PC-3 (cell line): ENCODE measurements at regions not wholly inside any gene's neighbourhood (a gene's known extent, or its start where the extent isn't known, plus 50 kb on each side); places are given as distances from the start of the nearest gene placed in this dataset.

ENCODE experiments used
- ATAC-seq: fragments of 200-7000 bp; cut with Tn5 transposase; 2 replicates; pipeline ENCODE4 v1.9.1; 2020; ENCODE audit warnings: mild to moderate bottlenecking, moderate library complexity
- BruUV-seq: library from RNA; stranded (reverse); fragments of 400-500 nt; replicated peaks from 2 replicates; lab custom pipeline; 2021; lab: Mats Ljungman, UMichigan
- CTCF ChIA-PET: fragments of 300-600 bp; sonication (Branson Sonifier 250); formaldehyde crosslinking; loops from one replicate; lab custom pipeline; 2022; ENCODE audit warnings: antibody characterized with exemption; lab: Charles Lee
- POLR2A ChIA-PET: fragments of 300-600 bp; sonication (Branson Sonifier 250); formaldehyde crosslinking; loops from one replicate; lab custom pipeline; 2022; ENCODE audit warnings: antibody characterized with exemption; ENCODE audit not compliant: unreplicated experiment; lab: Charles Lee
- DNase-seq: peaks from one replicate; pipeline ENCODE4 v3.0.0-alpha.2; 2015
- H2AFZ ChIP-seq: fragments of 300-600 bp; sonication (generic); 2 replicates; pipeline ENCODE4 v1.6.0; 2016; ENCODE audit warnings: antibody characterized with exemption, low read length
- H3F3A ChIP-seq: fragments of 300-600 bp; sonication (generic); one replicate; pipeline ENCODE4 v1.6.0; 2017; ENCODE audit warnings: antibody characterized with exemption, low read length, control low read depth, mild to moderate bottlenecking; ENCODE audit not compliant: unreplicated experiment
- H3K27ac ChIP-seq: fragments of 300-600 bp; sonication (generic); 2 replicates; pipeline ENCODE4 v1.5.1; 2016; ENCODE audit warnings: mild to moderate bottlenecking, low read length
- H3K27me3 ChIP-seq: fragments of 300-600 bp; sonication (generic); 2 replicates; pipeline ENCODE4 v1.6.1; 2016; ENCODE audit warnings: low read length, mixed read lengths
- H3K36me3 ChIP-seq: fragments of 300-600 bp; sonication (generic); 2 replicates; pipeline ENCODE4 v1.6.1; 2016; ENCODE audit warnings: low read depth, mixed run types, low read length, mixed read lengths
- H3K4me1 ChIP-seq: fragments of 300-600 bp; sonication (generic); 2 replicates; pipeline ENCODE4 v1.5.1; 2016; ENCODE audit warnings: low read length; ENCODE audit not compliant: insufficient read depth
- H3K4me2 ChIP-seq: fragments of 300-600 bp; sonication (generic); 2 replicates; pipeline ENCODE4 v1.6.0; 2016; ENCODE audit warnings: low read length
- H3K4me3 ChIP-seq: fragments of 300-600 bp; sonication (generic); 2 replicates; pipeline ENCODE4 v1.5.1; 2016; ENCODE audit warnings: mild to moderate bottlenecking, low read length, mixed read lengths
- H3K79me2 ChIP-seq: fragments of 300-600 bp; sonication (generic); 2 replicates; pipeline ENCODE4 v1.6.1; 2017; ENCODE audit warnings: low read length, mixed read lengths
- H3K9ac ChIP-seq: fragments of 300-600 bp; sonication (generic); 2 replicates; pipeline ENCODE4 v1.6.0; 2016; ENCODE audit warnings: mild to moderate bottlenecking, low read length
- H3K9me2 ChIP-seq: fragments of 300-600 bp; sonication (generic); replicated peaks from 2 replicates; pipeline ENCODE4 v1.6.1; 2016; ENCODE audit warnings: mixed run types, low read length, mixed read lengths
- H3K9me3 ChIP-seq: fragments of 300-600 bp; sonication (generic); 2 replicates; pipeline ENCODE4 v1.6.1; 2016; ENCODE audit warnings: low read length, mixed read lengths
- H4K20me1 ChIP-seq: fragments of 300-600 bp; sonication (generic); 2 replicates; pipeline ENCODE4 v1.6.1; 2016; ENCODE audit warnings: low read length, mixed read lengths
- EZH2 ChIP-seq: fragments of 300-600 bp; sonication (generic); IDR thresholded peaks from one replicate; pipeline ENCODE4 v1.6.1; 2017; ENCODE audit warnings: antibody characterized with exemption, mild to moderate bottlenecking, low read length; ENCODE audit not compliant: unreplicated experiment
- EZH2phosphoT487 ChIP-seq: fragments of 300-600 bp; sonication (generic); IDR thresholded peaks from 2 replicates; pipeline ENCODE4 v1.6.1; 2018; ENCODE audit warnings: mild to moderate bottlenecking, antibody characterized with exemption, low read length, borderline replicate concordance
- intact Hi-C: fragments of 100-400 bp; cut with micrococcal nuclease; formaldehyde crosslinking; loops from 2 replicates; pipeline ENCODE4 v1.9.0; 2023
- TF ChIP-seq, protein P1 (sequence below): fragments of 300-600 bp; sonication (generic); conservative IDR thresholded peaks from 2 replicates; pipeline ENCODE4 v1.5.1; 2017; ENCODE audit warnings: antibody characterized with exemption, low read depth, mild to moderate bottlenecking, low read length

GRCh38 chr16:87003414-87003755, 313.8 kb downstream of the C16orf95 start:
- CTCF ChIA-PET = no interaction called here
- Histone ChIP-seq H3K4me1 (no peaks in the 10 kb centered on the region), H3K9ac (no peak overlapping the region), H3K79me2 (no peaks in the 10 kb centered on the region), H4K20me1 (no peaks in the 10 kb centered on the region), H3K4me2 (no peak overlapping the region), H2AFZ (no peak overlapping the region), H3K27me3 (no peaks in the 10 kb centered on the region), H3K36me3 (no peaks in the 10 kb centered on the region), H3K27ac (no peak overlapping the region), H3K9me2 (no peaks in the 10 kb centered on the region), H3K4me3 (no peak overlapping the region), H3K9me3 (peaks cover 7% of the 10 kb centered on the region; the same call in 1 of the 2 replicates), H3F3A (no peaks in the 10 kb centered on the region)
- TF ChIP-seq, protein P1, sequence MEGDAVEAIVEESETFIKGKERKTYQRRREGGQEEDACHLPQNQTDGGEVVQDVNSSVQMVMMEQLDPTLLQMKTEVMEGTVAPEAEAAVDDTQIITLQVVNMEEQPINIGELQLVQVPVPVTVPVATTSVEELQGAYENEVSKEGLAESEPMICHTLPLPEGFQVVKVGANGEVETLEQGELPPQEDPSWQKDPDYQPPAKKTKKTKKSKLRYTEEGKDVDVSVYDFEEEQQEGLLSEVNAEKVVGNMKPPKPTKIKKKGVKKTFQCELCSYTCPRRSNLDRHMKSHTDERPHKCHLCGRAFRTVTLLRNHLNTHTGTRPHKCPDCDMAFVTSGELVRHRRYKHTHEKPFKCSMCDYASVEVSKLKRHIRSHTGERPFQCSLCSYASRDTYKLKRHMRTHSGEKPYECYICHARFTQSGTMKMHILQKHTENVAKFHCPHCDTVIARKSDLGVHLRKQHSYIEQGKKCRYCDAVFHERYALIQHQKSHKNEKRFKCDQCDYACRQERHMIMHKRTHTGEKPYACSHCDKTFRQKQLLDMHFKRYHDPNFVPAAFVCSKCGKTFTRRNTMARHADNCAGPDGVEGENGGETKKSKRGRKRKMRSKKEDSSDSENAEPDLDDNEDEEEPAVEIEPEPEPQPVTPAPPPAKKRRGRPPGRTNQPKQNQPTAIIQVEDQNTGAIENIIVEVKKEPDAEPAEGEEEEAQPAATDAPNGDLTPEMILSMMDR = no peak
- no peak for TF ChIP-seq EZH2
- no peak for TF ChIP-seq EZH2phosphoT487
- ATAC-seq = no peak
- POLR2A ChIA-PET = no interaction called here
- no TSS peak for BruUV-seq
- no peak for DNase-seq
- intact Hi-C loops = no loop called here

- H3K4me3 ChIP-seq = no peak overlapping the region
- DNase-seq (no peak), ATAC-seq (no peak)
- CTCF ChIA-PET = no interaction called here
- no peaks in the 10 kb centered on the region for H3K36me3 ChIP-seq
- no peaks in the 10 kb centered on the region for H3K4me1 ChIP-seq
- H3K9me2 ChIP-seq = no peaks in the 10 kb centered on the region
- H3K27ac ChIP-seq = no peak overlapping the region
- intact Hi-C loops = no loop called here
- POLR2A ChIA-PET = no interaction called here
- TF ChIP-seq, protein P1 = no peak
- TF ChIP-seq EZH2 (no peak), EZH2phosphoT487 (no peak)
- H3K9ac ChIP-seq = no peak overlapping the region
- BruUV-seq = no TSS peak
- H4K20me1 ChIP-seq = no peaks in the 10 kb centered on the region
- no peaks in the 10 kb centered on the region for H3K9me3 ChIP-seq
- H3K27me3 ChIP-seq = no peaks in the 10 kb centered on the region
- H2AFZ ChIP-seq = no peak overlapping the region
- H3K79me2 ChIP-seq = no peaks in the 10 kb centered on the region
- H3F3A ChIP-seq = no peaks in the 10 kb centered on the region
- H3K4me2 ChIP-seq = no peak overlapping the region
Observed at GRCh38 chr16:87006021-87006420, 311.2 kb downstream of the C16orf95 start.

DNA sequence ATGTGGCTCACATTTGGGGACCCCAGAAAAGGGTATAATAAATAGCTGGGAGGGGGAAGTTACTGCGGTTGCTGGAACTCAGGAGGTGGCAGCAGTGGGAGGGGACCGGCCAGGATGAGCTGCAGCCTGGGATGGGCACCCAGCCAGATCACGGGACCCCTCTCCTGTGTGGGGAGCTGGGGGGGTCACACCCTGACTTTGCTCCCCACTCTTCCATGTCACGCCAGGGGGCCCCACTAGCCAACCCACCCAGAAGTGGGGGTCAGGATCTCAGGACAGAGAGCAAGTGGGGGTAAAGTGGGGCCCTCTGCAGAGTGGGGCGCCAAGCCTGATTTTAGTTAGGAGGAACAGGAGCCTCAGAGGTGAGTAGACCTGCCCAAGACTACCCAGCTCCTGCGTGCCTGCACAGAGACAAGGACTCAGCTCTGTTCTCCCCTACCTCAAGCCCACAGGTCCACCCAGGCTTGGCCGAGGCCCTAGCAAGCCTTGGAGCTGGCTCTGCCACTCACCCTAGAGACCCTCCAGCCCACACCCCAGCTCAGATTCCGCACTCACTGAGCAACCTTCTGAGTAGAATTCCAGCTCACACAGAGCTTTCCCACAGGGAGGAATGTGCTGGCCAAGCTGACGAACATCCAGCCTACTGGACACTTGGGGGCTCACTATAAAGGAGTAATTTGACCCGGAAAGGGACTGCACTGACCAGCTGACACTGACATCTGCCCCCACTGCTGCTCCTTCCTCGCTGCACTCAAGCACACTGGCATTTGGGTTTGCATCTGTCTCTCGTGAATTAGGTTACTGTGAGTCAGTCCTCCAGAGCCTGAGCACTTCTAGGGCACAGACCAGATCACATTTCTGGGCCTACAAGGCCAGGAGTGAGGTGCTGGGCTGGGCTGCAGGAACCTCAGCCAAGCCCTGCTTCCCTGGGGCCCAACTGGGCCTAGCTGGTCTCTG, 310.1 kb downstream of the C16orf95 start:
- H3F3A ChIP-seq = no peaks in the 10 kb centered on the region
- H3K9me2 ChIP-seq = no peaks in the 10 kb centered on the region
- no peak overlapping the region for H3K9ac ChIP-seq
- intact Hi-C loops = no loop called here
- H3K4me2 ChIP-seq = no peak overlapping the region
- ChIA-PET CTCF (no interaction called here), POLR2A (no interaction called here)
- BruUV-seq = no TSS peak
- no peaks in the 10 kb centered on the region for H4K20me1 ChIP-seq
- DNase-seq = no peak
- H3K27me3 ChIP-seq = no peaks in the 10 kb centered on the region
- H3K27ac ChIP-seq = no peak overlapping the region
- H3K79me2 ChIP-seq = no peaks in the 10 kb centered on the region
- no peaks in the 10 kb centered on the region for H3K36me3 ChIP-seq
- TF ChIP-seq EZH2phosphoT487 (no peak), EZH2 (no peak)
- TF ChIP-seq, protein P1 = no peak
- no peaks in the 10 kb centered on the region for H3K4me1 ChIP-seq
- no peak overlapping the region for H2AFZ ChIP-seq
- ATAC-seq = no peak
- no peak overlapping the region for H3K4me3 ChIP-seq
- H3K9me3 ChIP-seq = no peaks in the 10 kb centered on the region
